PC-3 (cell line): ENCODE measurements at regions not wholly inside any gene's neighbourhood (a gene's known extent, or its start where the extent isn't known, plus 50 kb on each side); places are given as distances from the start of the nearest gene placed in this dataset.

Experiments used
- ATAC-seq: fragments of 200-7000 bp; cut with Tn5 transposase; 2 replicates; pipeline ENCODE4 v1.9.1; 2020; ENCODE audit warnings: mild to moderate bottlenecking, moderate library complexity
- BruUV-seq: library from RNA; stranded (reverse); fragments of 400-500 nt; replicated peaks from 2 replicates; lab custom pipeline; 2021; lab: Mats Ljungman, UMichigan
- CTCF ChIA-PET: fragments of 300-600 bp; sonication (Branson Sonifier 250); formaldehyde crosslinking; loops from one replicate; lab custom pipeline; 2022; ENCODE audit warnings: antibody characterized with exemption; lab: Charles Lee
- POLR2A ChIA-PET: fragments of 300-600 bp; sonication (Branson Sonifier 250); formaldehyde crosslinking; loops from one replicate; lab custom pipeline; 2022; ENCODE audit warnings: antibody characterized with exemption; ENCODE audit not compliant: unreplicated experiment; lab: Charles Lee
- DNase-seq: peaks from one replicate; pipeline ENCODE4 v3.0.0-alpha.2; 2015
- H2AFZ ChIP-seq: fragments of 300-600 bp; sonication (generic); 2 replicates; pipeline ENCODE4 v1.6.0; 2016; ENCODE audit warnings: antibody characterized with exemption, low read length
- H3F3A ChIP-seq: fragments of 300-600 bp; sonication (generic); one replicate; pipeline ENCODE4 v1.6.0; 2017; ENCODE audit warnings: antibody characterized with exemption, low read length, control low read depth, mild to moderate bottlenecking; ENCODE audit not compliant: unreplicated experiment
- H3K27ac ChIP-seq: fragments of 300-600 bp; sonication (generic); 2 replicates; pipeline ENCODE4 v1.5.1; 2016; ENCODE audit warnings: mild to moderate bottlenecking, low read length
- H3K27me3 ChIP-seq: fragments of 300-600 bp; sonication (generic); 2 replicates; pipeline ENCODE4 v1.6.1; 2016; ENCODE audit warnings: low read length, mixed read lengths
- H3K36me3 ChIP-seq: fragments of 300-600 bp; sonication (generic); 2 replicates; pipeline ENCODE4 v1.6.1; 2016; ENCODE audit warnings: low read depth, mixed run types, low read length, mixed read lengths
- H3K4me1 ChIP-seq: fragments of 300-600 bp; sonication (generic); 2 replicates; pipeline ENCODE4 v1.5.1; 2016; ENCODE audit warnings: low read length; ENCODE audit not compliant: insufficient read depth
- H3K4me2 ChIP-seq: fragments of 300-600 bp; sonication (generic); 2 replicates; pipeline ENCODE4 v1.6.0; 2016; ENCODE audit warnings: low read length
- H3K4me3 ChIP-seq: fragments of 300-600 bp; sonication (generic); 2 replicates; pipeline ENCODE4 v1.5.1; 2016; ENCODE audit warnings: mild to moderate bottlenecking, low read length, mixed read lengths
- H3K79me2 ChIP-seq: fragments of 300-600 bp; sonication (generic); 2 replicates; pipeline ENCODE4 v1.6.1; 2017; ENCODE audit warnings: low read length, mixed read lengths
- H3K9ac ChIP-seq: fragments of 300-600 bp; sonication (generic); 2 replicates; pipeline ENCODE4 v1.6.0; 2016; ENCODE audit warnings: mild to moderate bottlenecking, low read length
- H3K9me2 ChIP-seq: fragments of 300-600 bp; sonication (generic); replicated peaks from 2 replicates; pipeline ENCODE4 v1.6.1; 2016; ENCODE audit warnings: mixed run types, low read length, mixed read lengths
- H3K9me3 ChIP-seq: fragments of 300-600 bp; sonication (generic); 2 replicates; pipeline ENCODE4 v1.6.1; 2016; ENCODE audit warnings: low read length, mixed read lengths
- H4K20me1 ChIP-seq: fragments of 300-600 bp; sonication (generic); 2 replicates; pipeline ENCODE4 v1.6.1; 2016; ENCODE audit warnings: low read length, mixed read lengths
- EZH2 ChIP-seq: fragments of 300-600 bp; sonication (generic); IDR thresholded peaks from one replicate; pipeline ENCODE4 v1.6.1; 2017; ENCODE audit warnings: antibody characterized with exemption, mild to moderate bottlenecking, low read length; ENCODE audit not compliant: unreplicated experiment
- EZH2phosphoT487 ChIP-seq: fragments of 300-600 bp; sonication (generic); IDR thresholded peaks from 2 replicates; pipeline ENCODE4 v1.6.1; 2018; ENCODE audit warnings: mild to moderate bottlenecking, antibody characterized with exemption, low read length, borderline replicate concordance
- intact Hi-C: fragments of 100-400 bp; cut with micrococcal nuclease; formaldehyde crosslinking; loops from 2 replicates; pipeline ENCODE4 v1.9.0; 2023
- TF ChIP-seq, protein P1 (sequence below): fragments of 300-600 bp; sonication (generic); conservative IDR thresholded peaks from 2 replicates; pipeline ENCODE4 v1.5.1; 2017; ENCODE audit warnings: antibody characterized with exemption, low read depth, mild to moderate bottlenecking, low read length

DNA sequence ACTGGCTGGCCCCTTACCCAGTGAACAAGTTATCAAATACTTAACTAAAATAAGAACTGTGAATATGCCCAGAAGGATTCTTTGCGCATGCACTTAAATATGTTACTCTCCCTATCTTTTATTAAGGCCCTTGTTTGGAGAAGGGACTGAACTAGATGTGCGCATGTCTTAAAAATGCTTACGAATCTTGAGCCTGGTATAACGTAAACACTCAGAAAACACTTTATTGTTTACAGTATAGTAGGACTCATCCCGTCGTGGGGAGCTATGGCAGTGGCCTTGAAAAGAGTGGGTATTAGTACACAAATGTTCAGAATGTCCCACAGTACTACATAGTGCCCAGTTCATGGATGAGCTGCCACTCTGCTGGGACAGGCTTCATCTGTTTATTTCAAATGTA is 75.9 kb upstream of the MAP4K3 start:
- no TSS peak for BruUV-seq
- DNase-seq (no peak), ATAC-seq (peak; percentile 10; the same call in 1 of the 2 replicates)
- Histone ChIP-seq H3K9me2 (no peaks in the 10 kb centered on the region), H3F3A (no peaks in the 10 kb centered on the region), H3K4me1 (peaks cover 41% of the 10 kb centered on the region), H3K79me2 (no peaks in the 10 kb centered on the region), H3K9ac (peak overlapping the region; percentile 56), H2AFZ (no peak overlapping the region), H3K4me2 (peak overlapping the region; percentile 49), H3K27me3 (no peaks in the 10 kb centered on the region), H3K36me3 (no peaks in the 10 kb centered on the region), H4K20me1 (no peaks in the 10 kb centered on the region), H3K27ac (peak overlapping the region; percentile 85), H3K9me3 (no peaks in the 10 kb centered on the region), H3K4me3 (no peak overlapping the region)
- POLR2A ChIA-PET, result no interaction called here
- CTCF ChIA-PET, result interaction anchor here (0.6 kb wide), 1 partner anchor 37 kb away, joined by 6 read pairs; no protein-coding TSS in a partner anchor
- intact Hi-C loops, result loop anchor here (1.0 to 10.0 kb wide), 4 partner anchors 20 to 212 kb away; no protein-coding TSS in a partner anchor
- TF ChIP-seq, protein P1, sequence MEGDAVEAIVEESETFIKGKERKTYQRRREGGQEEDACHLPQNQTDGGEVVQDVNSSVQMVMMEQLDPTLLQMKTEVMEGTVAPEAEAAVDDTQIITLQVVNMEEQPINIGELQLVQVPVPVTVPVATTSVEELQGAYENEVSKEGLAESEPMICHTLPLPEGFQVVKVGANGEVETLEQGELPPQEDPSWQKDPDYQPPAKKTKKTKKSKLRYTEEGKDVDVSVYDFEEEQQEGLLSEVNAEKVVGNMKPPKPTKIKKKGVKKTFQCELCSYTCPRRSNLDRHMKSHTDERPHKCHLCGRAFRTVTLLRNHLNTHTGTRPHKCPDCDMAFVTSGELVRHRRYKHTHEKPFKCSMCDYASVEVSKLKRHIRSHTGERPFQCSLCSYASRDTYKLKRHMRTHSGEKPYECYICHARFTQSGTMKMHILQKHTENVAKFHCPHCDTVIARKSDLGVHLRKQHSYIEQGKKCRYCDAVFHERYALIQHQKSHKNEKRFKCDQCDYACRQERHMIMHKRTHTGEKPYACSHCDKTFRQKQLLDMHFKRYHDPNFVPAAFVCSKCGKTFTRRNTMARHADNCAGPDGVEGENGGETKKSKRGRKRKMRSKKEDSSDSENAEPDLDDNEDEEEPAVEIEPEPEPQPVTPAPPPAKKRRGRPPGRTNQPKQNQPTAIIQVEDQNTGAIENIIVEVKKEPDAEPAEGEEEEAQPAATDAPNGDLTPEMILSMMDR, result no peak
- TF ChIP-seq EZH2phosphoT487 (no peak), EZH2 (no peak)

DNA sequence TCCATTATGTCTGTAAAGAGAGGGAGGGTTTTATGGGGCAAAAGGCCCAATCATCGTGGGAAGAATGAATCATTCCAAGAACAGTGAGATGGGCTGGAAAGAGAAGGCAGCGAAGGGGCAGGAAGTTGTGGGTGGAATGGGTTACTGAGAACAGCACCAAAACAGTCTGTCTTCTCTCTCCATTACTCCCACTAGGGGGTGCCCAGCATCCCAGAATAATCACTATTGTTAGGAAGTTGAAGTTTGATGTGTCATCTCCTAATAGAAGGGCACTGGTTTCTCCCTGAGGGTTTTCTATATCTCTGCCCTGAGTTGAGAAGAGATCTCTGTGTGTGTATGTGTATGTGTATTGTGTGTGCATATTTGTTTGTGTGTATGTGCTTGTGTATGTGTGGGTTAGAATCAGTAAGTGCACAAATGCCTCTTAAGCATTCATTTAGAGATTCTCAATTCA is 76.6 kb upstream of the MAP4K3 start:
- Histone ChIP-seq H3K27me3 (no peaks in the 10 kb centered on the region), H3K4me1 (peaks cover 34% of the 10 kb centered on the region), H2AFZ (no peak overlapping the region), H3K4me3 (no peak overlapping the region), H3K9me2 (no peaks in the 10 kb centered on the region), H3K27ac (peak overlapping the region; percentile 85), H3K9me3 (no peaks in the 10 kb centered on the region), H3K9ac (peak overlapping the region; percentile 56; the same call in 1 of the 2 replicates), H3K36me3 (no peaks in the 10 kb centered on the region), H3K79me2 (no peaks in the 10 kb centered on the region), H4K20me1 (no peaks in the 10 kb centered on the region), H3F3A (no peaks in the 10 kb centered on the region), H3K4me2 (peak overlapping the region; percentile 49)
- ChIA-PET CTCF (no interaction called here), POLR2A (no interaction called here)
- intact Hi-C loops, result loop anchor here (1.0 to 10.0 kb wide), 4 partner anchors 21 to 211 kb away; no protein-coding TSS in a partner anchor
- peak; percentile 97 for DNase-seq
- TF ChIP-seq EZH2 (no peak), EZH2phosphoT487 (no peak)
- TF ChIP-seq, protein P1, result peak; percentile 88
- BruUV-seq, result no TSS peak
- ATAC-seq, result peak; percentile 93

DNA sequence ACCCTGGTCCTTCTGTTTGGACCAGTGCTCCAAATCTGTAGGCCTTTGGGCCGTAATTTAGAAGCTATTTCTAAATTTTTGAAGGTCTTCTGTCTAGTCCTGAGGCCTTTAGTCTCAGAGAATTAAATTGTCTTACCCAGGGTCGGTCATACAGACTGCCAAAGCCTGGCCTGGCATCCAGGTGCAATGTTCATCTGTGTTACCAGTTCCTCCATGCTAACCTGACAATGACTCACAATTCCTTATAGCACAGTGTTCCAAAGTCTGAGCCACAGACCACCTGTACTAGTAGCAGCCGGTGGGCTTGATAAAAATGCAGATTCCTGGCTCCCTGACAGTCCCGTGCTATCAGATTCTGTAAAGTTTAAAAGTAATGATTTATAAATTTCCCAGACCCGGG is 77.7 kb upstream of the MAP4K3 start:
- no TSS peak for BruUV-seq

More for the DNA sequence above, 77.7 kb upstream of the MAP4K3 start:
- DNase-seq (no peak), ATAC-seq (no peak)
- TF ChIP-seq EZH2phosphoT487 (no peak), EZH2 (no peak)
- TF ChIP-seq, protein P1, result no peak
- Histone ChIP-seq H3K9ac (no peak overlapping the region), H4K20me1 (no peaks in the 10 kb centered on the region), H3K27ac (no peak overlapping the region), H3K4me1 (peaks cover 34% of the 10 kb centered on the region), H3K4me3 (no peak overlapping the region), H3F3A (no peaks in the 10 kb centered on the region), H3K9me2 (no peaks in the 10 kb centered on the region), H2AFZ (no peak overlapping the region), H3K27me3 (no peaks in the 10 kb centered on the region), H3K4me2 (no peak overlapping the region), H3K9me3 (no peaks in the 10 kb centered on the region), H3K36me3 (no peaks in the 10 kb centered on the region), H3K79me2 (no peaks in the 10 kb centered on the region)
- ChIA-PET POLR2A (interaction anchor here (0.6 kb wide), 1 partner anchor 111 kb away, joined by 3 read pairs; no protein-coding TSS in a partner anchor), CTCF (interaction anchor here (0.5 kb wide), 1 partner anchor 229 kb away, joined by 4 read pairs; no protein-coding TSS in a partner anchor)
- intact Hi-C loops, result loop anchor here (5.0 to 10.0 kb wide), 2 partner anchors 127 to 210 kb away; no protein-coding TSS in a partner anchor
